ENCODE measurements at regions not wholly inside any gene's neighbourhood (a gene's known extent, or its start where the extent isn't known, plus 50 kb on each side); places are given as distances from the start of the nearest gene placed in this dataset.
"Not testable (repeated sequence)": the region's sequence is repeated elsewhere in the genome, so short reads cannot be mapped to it uniquely, and the experiment has no call there.

GRCh38 chr2:195471807-195472206, 185.2 kb upstream of the SLC39A10 start:
- no peak for DNase-seq (ENCODE audit: low read depth in 2 of 3, low spot score in 2 of 3)

DNA sequence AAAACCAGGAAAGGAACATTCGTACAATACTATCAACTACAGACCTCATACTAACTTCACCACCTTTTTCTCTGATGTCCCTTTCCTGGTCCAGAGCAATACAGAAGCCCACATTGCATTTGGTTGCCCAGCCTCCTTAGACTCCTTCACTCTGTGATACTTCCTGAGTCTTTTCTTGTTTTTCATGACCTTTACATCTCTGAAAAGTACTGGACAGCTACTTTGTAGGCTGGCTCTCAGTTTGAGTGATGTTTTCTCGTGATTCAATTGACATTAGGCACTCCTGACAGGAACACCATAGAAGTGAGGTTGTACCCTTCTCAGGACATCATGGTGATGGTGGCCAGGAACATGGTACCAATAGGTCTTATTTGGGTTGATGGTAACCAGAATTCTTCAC, 185.9 kb upstream of the SLC39A10 start:
- no peak for DNase-seq (ENCODE audit: low read depth in 2 of 3, low spot score in 2 of 3)

DNA sequence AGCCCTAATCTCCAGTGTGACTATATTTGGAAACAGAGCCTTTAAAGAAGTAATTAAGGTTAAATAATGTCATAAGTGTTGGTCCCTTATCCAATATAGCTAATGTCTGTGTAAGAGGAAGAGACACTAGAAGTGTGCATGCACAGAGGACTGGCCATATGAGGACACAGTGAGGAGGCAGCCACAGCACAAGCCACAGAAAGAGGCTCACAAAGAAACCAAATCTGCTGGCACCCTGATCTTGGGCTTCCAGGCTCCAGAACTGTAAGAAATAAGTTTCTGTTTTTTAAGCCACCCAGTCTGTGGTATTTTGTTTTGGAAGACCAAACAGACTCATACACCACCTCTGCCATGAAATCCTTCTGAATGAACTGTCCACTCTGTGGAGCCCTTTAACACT, 186.4 kb upstream of the SLC39A10 start:
- no peak for DNase-seq (ENCODE audit: low read depth in 2 of 3, low spot score in 2 of 3)

GRCh38 chr2:195468771-195469170, 188.3 kb upstream of the SLC39A10 start:
- no peak for DNase-seq (ENCODE audit: low read depth in 2 of 3, low spot score in 2 of 3)

DNA sequence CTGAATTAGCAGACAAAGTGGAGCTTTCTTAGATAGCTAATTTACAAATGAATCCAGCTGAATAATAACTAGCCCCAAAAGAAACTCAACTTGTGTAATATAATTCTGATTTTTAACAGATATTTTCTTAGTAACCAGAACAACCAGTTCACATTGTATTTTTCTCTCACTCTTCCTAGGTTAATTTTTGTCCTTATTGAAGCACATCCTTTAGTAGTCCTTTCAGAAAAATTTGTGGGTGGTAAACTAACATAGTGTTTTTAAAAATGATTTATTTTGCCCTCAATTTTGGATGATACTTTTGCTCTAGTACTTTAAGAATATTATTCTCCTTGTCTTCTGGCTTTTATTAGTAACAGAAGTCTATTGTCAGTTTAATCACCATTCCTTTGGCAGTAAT, 190.6 kb upstream of the SLC39A10 start:
- no peak for DNase-seq (ENCODE audit: low read depth in 2 of 3, low spot score in 2 of 3)

GRCh38 chr2:195461010-195461409, 196.0 kb upstream of the SLC39A10 start:
- no peak for DNase-seq (ENCODE audit: low read depth in 2 of 3, low spot score in 2 of 3)

- no peak for DNase-seq (ENCODE audit: low read depth in 2 of 3, low spot score in 2 of 3)
Observed at GRCh38 chr2:195458936-195459335, 198.1 kb upstream of the SLC39A10 start.

DNA sequence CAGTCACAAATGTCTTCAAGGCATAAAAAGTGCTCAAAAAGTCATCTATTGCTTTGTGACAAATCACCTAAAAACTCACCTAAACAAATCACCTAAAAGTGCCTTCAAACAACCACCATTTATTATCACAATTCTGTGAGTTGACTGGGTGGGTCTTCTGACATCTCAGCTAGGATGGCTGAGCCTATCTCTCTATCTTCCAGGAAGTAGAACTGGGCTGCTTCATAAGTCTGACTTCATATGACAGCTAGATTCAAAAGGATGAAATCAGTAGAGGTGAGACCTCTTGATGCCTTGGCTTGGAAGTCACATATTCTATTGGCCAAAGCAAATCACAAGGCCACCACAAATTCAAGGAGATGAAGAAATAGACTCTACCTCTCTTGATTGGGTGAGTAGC, 199.2 kb upstream of the SLC39A10 start:
- DNase-seq (ENCODE audit: low read depth in 2 of 3, low spot score in 2 of 3), result no peak

DNA sequence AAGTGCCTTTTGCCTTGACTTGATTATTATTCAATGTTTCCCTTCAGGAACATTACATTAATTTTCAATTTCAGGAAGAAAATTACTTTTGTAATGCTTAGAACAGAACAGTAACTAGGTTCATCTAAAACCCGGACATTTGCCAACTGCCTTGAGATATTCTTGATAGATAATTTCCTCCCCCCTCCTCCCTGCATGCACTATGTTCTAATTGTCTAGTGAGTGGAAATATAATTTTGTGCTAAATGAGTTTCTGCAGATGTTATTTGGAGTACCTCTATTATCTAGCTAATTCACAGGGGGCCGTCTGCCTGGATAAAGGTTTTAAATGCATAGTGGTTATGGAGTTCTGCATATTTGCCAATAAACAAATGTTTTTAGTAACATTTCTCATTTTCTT, 200.3 kb upstream of the SLC39A10 start:
- no peak for DNase-seq (ENCODE audit: low read depth in 2 of 3, low spot score in 2 of 3)

- DNase-seq (ENCODE audit: low read depth in 2 of 3, low spot score in 2 of 3), result no peak
Observed at GRCh38 chr2:195451160-195451559, 205.9 kb upstream of the SLC39A10 start.

GRCh38 chr2:195450552-195451113, 206.4 kb upstream of the SLC39A10 start:
- DNase-seq (ENCODE audit: low read depth in 2 of 3, low spot score in 2 of 3), result no peak

- DNase-seq (ENCODE audit: low read depth in 2 of 3, low spot score in 2 of 3), result no peak
Observed at GRCh38 chr2:195447323-195447975, 209.6 kb upstream of the SLC39A10 start.

DNA sequence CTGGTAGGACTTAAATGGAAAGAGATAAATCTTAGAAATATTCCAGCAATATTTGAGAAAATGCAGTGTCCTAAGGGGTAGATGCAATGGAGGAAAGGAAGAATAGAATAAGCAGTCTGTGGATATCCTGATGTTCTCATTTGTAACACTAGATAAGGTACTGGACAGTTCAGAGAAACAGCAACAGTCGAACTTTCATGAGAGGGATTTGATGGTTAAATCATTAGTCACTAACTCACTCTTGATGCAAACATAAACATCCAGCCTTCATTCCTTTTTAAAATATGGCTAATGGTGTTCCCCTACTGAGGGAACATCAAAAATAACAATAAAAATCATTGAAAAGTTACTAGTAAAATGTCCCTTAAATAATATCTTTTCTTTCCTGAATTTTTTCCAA, 211.4 kb upstream of the SLC39A10 start:
- DNase-seq (ENCODE audit: low read depth in 2 of 3, low spot score in 2 of 3), result no peak

DNA sequence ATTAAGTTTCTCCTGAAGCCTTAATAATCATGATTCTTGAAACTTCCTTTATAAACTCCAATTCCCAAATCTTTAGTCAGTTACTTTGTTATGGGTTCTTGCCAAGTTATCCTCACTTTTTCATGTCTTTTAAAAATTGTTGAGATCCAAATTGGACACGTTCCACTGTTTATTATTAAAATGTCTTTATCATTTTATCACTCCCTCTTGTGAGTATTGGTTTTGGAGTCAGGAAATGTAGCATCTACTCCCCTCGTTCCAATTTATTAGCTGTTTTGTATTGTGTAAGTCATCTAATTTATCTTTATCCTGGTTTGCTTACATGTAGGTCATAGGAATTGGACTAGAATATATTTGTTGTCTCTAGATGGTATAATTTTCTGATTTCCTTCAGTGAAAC, 213.1 kb upstream of the SLC39A10 start:
- no peak for DNase-seq (ENCODE audit: low read depth in 2 of 3, low spot score in 2 of 3)

GRCh38 chr2:195442458-195443175, 214.4 kb upstream of the SLC39A10 start:
- no peak for DNase-seq (ENCODE audit: low read depth in 2 of 3, low spot score in 2 of 3)

DNA sequence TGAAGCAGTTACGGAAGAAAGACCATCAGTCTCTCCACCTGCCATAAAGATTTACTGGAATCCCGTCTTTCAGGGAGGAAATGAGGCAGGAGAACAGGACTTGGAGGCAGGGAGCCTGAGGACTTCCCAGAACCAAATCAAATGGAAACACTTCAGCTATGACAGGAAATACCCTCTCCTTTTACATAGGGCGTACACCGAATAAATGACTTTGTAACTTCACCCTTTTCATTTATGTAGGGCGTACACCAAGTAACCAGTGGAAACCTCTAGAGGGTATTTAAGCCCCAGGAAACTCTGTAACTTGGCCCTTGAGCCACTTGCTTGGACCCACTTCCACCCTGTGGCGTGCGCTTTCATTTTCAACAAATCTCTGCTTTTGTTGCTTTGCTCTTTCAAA, 218.3 kb upstream of the SLC39A10 start:
- DNase-seq (ENCODE audit: low read depth in 2 of 3, low spot score in 2 of 3), result no peak

DNA sequence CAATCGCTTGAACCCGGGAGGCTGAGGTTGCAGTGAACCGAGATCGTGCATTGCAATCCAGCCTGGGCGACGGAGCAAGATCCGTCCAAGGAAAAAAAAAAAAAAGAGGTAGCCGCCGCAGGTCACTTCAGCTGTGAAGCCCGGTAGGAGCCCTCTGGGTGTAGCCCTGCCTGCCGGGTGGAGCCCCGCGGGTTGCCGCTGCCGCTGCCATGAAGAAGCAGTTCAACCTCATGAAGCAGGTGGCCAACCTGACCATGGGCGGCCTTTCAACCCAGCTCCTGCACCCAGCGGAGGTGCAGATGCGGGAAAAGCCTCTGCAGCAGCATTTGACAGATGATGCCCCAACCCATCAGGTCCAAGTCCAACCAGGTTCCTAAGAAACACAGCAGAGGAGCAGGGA, 219.5 kb upstream of the SLC39A10 start:
- DNase-seq (ENCODE audit: low read depth in 2 of 3, low spot score in 2 of 3), result no peak

- DNase-seq (ENCODE audit: low read depth in 2 of 3, low spot score in 2 of 3), result no peak
Observed at GRCh38 chr2:195434346-195434745, 222.7 kb upstream of the SLC39A10 start.

- DNase-seq (ENCODE audit: low read depth in 2 of 3, low spot score in 2 of 3), result not testable (repeated sequence)
Observed at GRCh38 chr2:195433729-195434128, 223.3 kb upstream of the SLC39A10 start.

GRCh38 chr2:195428673-195429072, 228.4 kb upstream of the SLC39A10 start:
- DNase-seq (ENCODE audit: low read depth in 2 of 3, low spot score in 2 of 3), result no peak

- DNase-seq (ENCODE audit: low read depth in 2 of 3, low spot score in 2 of 3), result no peak
Observed at GRCh38 chr2:195425328-195425727, 231.7 kb upstream of the SLC39A10 start.

- no peak for DNase-seq (ENCODE audit: low read depth in 2 of 3, low spot score in 2 of 3)
Observed at GRCh38 chr2:195419033-195419432, 238.0 kb upstream of the SLC39A10 start.
